C4-2B (cell line): ENCODE measurements at regions not wholly inside any gene's neighbourhood (a gene's known extent, or its start where the extent isn't known, plus 50 kb on each side); places are given as distances from the start of the nearest gene placed in this dataset.

ENCODE experiments used
- CTCF ChIP-seq: fragments of 450-650 bp; conservative IDR thresholded peaks from 2 replicates; pipeline ENCODE4 v1.5.1; 2017; ENCODE audit warnings: mild to moderate bottlenecking
- ZFX ChIP-seq: fragments of 450-650 bp; IDR thresholded peaks from 2 replicates; pipeline ENCODE4 v1.6.1; 2017

DNA sequence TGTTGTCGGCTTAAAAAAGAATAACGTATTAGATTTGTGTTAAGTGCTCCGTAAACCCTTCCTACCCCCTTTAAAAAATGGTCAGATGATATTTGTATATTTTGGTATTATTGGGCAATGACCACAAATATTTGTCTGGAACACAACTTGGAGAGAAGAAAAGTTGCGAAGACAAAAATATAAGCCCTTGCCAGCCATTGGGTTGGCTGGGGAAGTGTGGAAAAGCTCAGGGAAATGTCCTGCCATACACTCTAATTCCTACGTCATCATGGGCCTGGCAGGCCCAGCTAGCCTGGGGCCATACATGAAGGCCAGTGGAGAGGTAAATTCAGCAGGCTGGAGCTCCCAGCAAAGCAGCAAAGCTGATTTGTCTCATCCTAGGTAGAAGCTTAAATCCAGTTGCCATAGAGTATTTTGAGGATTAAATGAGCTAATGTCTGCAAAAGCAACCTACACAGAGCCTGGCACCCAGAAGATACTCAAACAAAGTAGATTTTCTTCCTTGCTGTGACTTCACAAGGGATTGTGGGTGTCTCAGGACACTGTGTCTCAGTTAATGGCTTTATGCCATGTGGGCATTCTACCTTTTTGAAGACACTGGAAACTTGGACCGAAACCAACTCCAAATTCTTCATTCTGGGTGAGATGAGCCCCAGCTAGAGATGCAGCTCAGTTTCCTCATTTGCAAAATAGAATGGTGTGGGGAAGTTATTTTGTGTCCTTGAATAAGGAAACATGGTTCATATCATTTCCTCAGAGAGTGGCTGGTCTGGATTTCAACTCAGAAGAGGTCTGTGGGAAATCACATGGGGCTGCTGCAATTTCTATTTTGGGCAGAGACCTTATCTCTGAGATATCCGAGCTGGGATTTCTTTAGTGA is 87.9 kb upstream of the MAP4K3 start:
- no peak for TF ChIP-seq CTCF
- no peak for TF ChIP-seq ZFX
